GM12892 (cell line): ENCODE measurements at regions not wholly inside any gene's neighbourhood (a gene's known extent, or its start where the extent isn't known, plus 50 kb on each side); places are given as distances from the start of the nearest gene placed in this dataset.

Experiments
- DNase-seq: peaks from one replicate; pipeline ENCODE4 v3.0.0; 2011; ENCODE audit not compliant: insufficient read length
- FAIRE-seq: peaks from 2 replicates; lab custom pipeline; 2011; peaks lifted over from hg19 to GRCh38; lab: Jason Lieb, UNC
- POLR2A ChIP-seq: IDR thresholded peaks from 2 replicates; pipeline ENCODE4 v1.6.1; 2011; ENCODE audit warnings: low read depth, low read length, control low read depth
- POLR2AphosphoS5 ChIP-seq: IDR thresholded peaks from 2 replicates; pipeline ENCODE4 v1.6.1; 2011; ENCODE audit warnings: low read depth, low read length, control low read depth
- TAF1 ChIP-seq: IDR thresholded peaks from 2 replicates; pipeline ENCODE4 v1.6.1; 2011; ENCODE audit warnings: low read depth, mild to moderate bottlenecking, control low read depth, low read length, borderline replicate concordance

GRCh38 chr12:114904254-114905003, 220.5 kb upstream of the TBX3 start:
- TF ChIP-seq TAF1 (no peak), POLR2AphosphoS5 (no peak)

GRCh38 chr12:114903083-114903691, 219.2 kb upstream of the TBX3 start:
- TF ChIP-seq TAF1 (no peak), POLR2AphosphoS5 (no peak), POLR2A (no peak)
- no peak for DNase-seq
- no peak for FAIRE-seq

More at GRCh38 chr12:114904254-114905003, 220.5 kb upstream of the TBX3 start:
- DNase-seq: no peak
- no peak for FAIRE-seq

- FAIRE-seq (no peak), DNase-seq (no peak)
- TF ChIP-seq POLR2AphosphoS5 (no peak), POLR2A (no peak), TAF1 (no peak)
These were observed 218.7 kb upstream of the TBX3 start for GRCh38 chr12:114902665-114903064.

- DNase-seq: no peak
- FAIRE-seq: no peak
- TF ChIP-seq POLR2AphosphoS5 (no peak), TAF1 (no peak), POLR2A (no peak)
These were observed 217.3 kb upstream of the TBX3 start for GRCh38 chr12:114901316-114901715.

- no peak for FAIRE-seq
These were observed 214.2 kb upstream of the TBX3 start for GRCh38 chr12:114898159-114898558.

GRCh38 chr12:114895827-114896226, 211.9 kb upstream of the TBX3 start:
- DNase-seq (no peak), FAIRE-seq (no peak)
- TF ChIP-seq POLR2AphosphoS5 (no peak), TAF1 (no peak), POLR2A (no peak)

More at GRCh38 chr12:114898159-114898558, 214.2 kb upstream of the TBX3 start:
- TF ChIP-seq POLR2A (no peak), POLR2AphosphoS5 (no peak), TAF1 (no peak)
- DNase-seq: no peak

- no peak for FAIRE-seq
- TF ChIP-seq POLR2A (no peak), POLR2AphosphoS5 (no peak), TAF1 (no peak)
- no peak for DNase-seq
These were observed 211.1 kb upstream of the TBX3 start for GRCh38 chr12:114895081-114895480.

- TF ChIP-seq POLR2A (no peak), POLR2AphosphoS5 (no peak), TAF1 (no peak)
- FAIRE-seq (no peak), DNase-seq (no peak)
These were observed 210.1 kb upstream of the TBX3 start for GRCh38 chr12:114894076-114894475.

GRCh38 chr12:114888928-114889584, 205.1 kb upstream of the TBX3 start:
- TF ChIP-seq TAF1 (no peak), POLR2AphosphoS5 (no peak)
- no peak for FAIRE-seq
- DNase-seq: no peak

GRCh38 chr12:114888448-114888847, 204.5 kb upstream of the TBX3 start:
- FAIRE-seq: no peak
- no peak for DNase-seq
- TF ChIP-seq TAF1 (no peak), POLR2A (no peak), POLR2AphosphoS5 (no peak)

GRCh38 chr12:114885501-114885900, 201.5 kb upstream of the TBX3 start:
- no peak for DNase-seq

GRCh38 chr12:114884575-114884974, 200.6 kb upstream of the TBX3 start:
- TF ChIP-seq TAF1 (no peak), POLR2AphosphoS5 (no peak), POLR2A (no peak)
- no peak for FAIRE-seq
- DNase-seq: no peak

More at GRCh38 chr12:114885501-114885900, 201.5 kb upstream of the TBX3 start:
- FAIRE-seq: no peak
- no peak for TF ChIP-seq POLR2A
- no peak for TF ChIP-seq POLR2AphosphoS5
- no peak for TF ChIP-seq TAF1

GRCh38 chr12:114882083-114882482, 198.1 kb upstream of the TBX3 start:
- DNase-seq (no peak), FAIRE-seq (no peak)
- no peak for TF ChIP-seq POLR2A
- TF ChIP-seq TAF1: no peak
- TF ChIP-seq POLR2AphosphoS5: no peak
